HG03108 (cell line): ENCODE measurements at regions not wholly inside any gene's neighbourhood (a gene's known extent, or its start where the extent isn't known, plus 50 kb on each side); places are given as distances from the start of the nearest gene placed in this dataset.
"Not testable (repeated sequence)": the region's sequence is repeated elsewhere in the genome, so short reads cannot be mapped to it uniquely, and the experiment has no call there.

Source experiments
- ATAC-seq: cut with Tn5 transposase; IDR thresholded peaks from one replicate; pipeline ENCODE4 v1.9.1; 2021; ENCODE audit warnings: moderate library complexity; ENCODE audit not compliant: unreplicated experiment

GRCh38 chr6:168915855-168916254 lies 337.8 kb downstream of the THBS2 start:
- ATAC-seq, result no peak

GRCh38 chr6:168915242-168915641 lies 338.4 kb downstream of the THBS2 start:
- ATAC-seq, result no peak

- ATAC-seq, result no peak
These were observed 339.7 kb downstream of the THBS2 start for GRCh38 chr6:168913866-168914469.

DNA sequence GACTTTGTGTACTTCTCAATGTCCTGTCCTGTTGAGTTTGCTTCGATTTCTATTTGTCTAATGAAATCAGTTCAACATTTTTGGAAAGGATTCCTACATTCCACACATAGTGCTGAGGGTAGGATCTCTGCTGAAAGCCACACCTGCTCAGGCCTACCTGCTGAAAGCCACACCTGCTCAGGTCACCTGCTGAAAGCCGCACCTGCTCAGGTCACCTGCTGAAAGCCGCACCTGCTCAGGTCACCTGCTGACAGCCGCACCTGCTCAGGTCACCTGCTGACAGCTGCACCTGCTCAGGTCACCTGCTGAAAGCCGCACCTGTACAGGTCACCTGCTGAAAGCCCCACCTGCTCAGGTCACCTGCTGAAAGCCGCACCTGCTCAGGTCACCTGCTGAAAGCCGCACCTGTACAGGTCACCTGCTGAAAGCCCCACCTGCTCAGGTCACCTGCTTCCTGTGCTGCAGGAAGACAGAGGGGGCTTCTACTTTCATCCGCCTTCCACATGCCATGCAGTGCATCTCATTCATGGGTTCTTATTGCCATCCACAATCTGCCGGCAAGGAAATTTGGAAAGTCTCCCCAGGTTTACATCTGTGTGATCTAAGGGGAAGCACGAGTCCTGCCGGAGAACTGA lies 340.3 kb downstream of the THBS2 start:
- ATAC-seq, result not testable (repeated sequence)

DNA sequence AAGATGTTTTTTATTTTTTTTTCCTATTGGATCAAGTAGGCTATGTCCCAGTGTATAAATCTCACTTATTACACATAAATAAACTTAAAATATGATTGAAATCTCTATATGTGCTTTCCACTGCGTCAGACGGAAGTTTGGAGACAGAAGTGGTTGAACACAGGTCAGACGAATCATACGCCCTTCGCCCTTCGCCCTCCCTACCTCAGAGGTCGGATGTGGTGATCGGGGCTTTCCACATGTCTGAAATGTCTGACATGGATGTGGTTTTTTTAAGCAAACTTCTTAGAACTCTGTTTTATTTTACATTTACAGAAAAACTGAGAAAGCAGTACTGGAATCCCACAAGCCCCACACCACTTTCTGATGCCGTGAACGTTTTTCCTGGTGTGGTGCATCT lies 344.4 kb downstream of the THBS2 start:
- ATAC-seq, result no peak

- ATAC-seq, result no peak
These were observed 344.8 kb downstream of the THBS2 start for GRCh38 chr6:168908887-168909286.

- no peak for ATAC-seq
These were observed 345.5 kb downstream of the THBS2 start for GRCh38 chr6:168908166-168908565.

- no peak for ATAC-seq
These were observed 347.3 kb downstream of the THBS2 start for GRCh38 chr6:168906391-168906790.

- ATAC-seq, result no peak
These were observed 348.1 kb downstream of the THBS2 start for GRCh38 chr6:168905451-168906090.

- no peak for ATAC-seq
These were observed 349.9 kb downstream of the THBS2 start for GRCh38 chr6:168903613-168904345.

DNA sequence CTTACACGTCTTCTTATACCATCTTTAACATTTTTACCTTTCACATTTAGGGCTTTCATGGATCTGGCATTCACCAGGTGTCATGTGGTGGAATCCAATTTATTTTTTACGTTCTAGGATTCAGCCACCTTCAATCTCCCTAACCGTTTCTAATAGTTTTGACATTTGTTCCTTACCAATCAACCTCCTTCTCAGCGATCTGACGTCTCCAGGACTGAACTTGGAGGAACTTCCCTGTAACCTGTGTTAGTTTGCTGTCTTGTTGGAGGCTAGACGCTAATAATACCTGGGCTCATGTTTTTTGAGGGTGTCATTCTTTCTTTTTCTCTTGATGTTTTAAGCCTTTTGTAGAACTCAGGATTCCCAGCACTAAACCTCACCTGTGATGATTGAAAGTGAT lies 351.6 kb downstream of the THBS2 start:
- ATAC-seq, result no peak

GRCh38 chr6:168901076-168901475 lies 352.6 kb downstream of the THBS2 start:
- ATAC-seq, result no peak

DNA sequence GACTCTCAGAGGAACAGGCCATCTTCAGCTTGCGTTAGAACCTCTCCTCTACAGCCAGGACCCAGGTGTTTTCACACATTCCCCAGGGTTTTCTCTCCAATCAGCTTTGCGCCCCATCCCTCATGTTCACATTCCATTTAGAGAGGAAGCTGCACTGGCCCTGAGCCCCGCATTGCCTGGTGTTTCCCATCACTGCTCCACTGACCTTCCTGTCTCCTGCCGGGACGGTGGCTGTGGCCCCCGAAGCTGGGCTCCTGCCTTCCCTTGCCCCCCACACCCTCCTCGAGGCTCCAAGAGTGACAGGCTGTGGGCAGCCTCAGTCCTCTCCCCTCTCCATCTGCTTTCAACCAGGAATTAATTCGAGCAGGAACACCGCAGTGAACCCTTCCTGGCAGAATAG lies 357.3 kb downstream of the THBS2 start:
- no peak for ATAC-seq

DNA sequence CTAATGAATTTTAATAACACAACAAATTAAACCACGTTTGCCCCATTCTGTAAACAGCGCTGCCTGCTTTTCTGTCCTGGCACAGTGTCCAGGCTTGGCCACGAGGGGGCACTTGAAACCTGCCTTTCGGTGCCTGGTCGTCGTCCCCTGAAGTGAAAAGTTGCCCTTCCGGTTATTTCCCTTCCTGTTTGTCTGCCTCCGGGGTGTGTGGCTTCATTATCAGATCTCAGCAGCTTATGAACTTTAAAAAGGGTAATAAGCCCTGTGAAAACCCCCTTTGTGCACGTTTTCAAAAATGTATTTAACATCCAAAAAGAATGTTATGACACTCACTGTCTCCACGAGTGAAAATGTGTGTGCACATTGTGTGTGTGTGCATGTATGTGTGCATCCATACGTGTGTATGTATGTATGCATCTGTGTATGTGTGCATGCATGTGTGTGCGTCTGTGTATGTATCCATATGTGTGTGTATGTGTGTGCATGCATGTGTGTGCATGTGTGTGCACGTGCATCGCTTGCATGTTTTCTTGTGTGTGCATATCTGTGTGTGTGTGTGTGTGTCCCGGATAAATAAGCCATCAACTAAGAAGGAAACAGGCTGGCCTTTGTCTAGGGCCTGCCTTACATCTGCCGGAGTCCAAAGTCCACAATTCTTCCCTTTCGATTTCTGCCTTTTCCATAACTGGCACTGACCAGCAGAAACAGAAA lies 358.4 kb downstream of the THBS2 start:
- peak; percentile 94 for ATAC-seq

DNA sequence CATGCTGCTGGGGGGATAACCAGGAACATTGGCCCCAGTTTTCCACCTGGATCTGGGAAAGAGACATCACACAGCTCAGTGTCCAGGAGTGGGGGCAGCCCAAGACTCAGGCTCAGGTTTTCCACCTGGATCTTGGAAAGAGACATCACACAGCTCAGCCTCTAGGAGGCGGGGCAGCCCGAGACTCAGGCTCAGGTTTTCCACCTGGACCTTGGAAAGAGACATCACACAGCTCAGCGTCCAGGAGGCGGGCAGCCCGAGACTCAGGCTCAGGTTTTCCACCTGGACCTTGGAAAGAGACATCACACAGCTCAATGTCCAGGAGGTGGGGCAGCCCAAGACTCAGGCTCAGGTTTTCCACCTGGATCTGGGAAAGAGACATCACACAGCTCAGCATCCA lies 361.6 kb downstream of the THBS2 start:
- no peak for ATAC-seq

DNA sequence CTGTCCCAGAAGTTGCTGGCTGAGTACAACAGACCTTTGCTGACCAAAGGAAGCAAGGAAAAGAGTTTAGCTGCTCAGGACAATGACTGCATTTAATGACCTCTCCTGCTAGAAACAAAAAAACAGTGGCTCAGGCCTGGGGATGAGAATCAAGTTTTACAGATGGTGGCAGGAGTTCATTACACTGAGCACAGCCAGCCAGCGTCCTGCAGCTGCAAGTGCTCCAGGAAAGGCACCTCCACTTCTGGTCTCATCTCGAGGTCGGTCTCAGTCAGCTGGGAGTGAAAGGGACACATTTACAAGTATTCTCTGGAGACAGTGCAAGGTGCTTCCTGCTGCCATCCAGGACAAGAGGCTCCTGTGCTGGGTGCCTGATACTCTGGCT lies 362.7 kb downstream of the THBS2 start:
- ATAC-seq, result no peak

- no peak for ATAC-seq
These were observed 363.2 kb downstream of the THBS2 start for GRCh38 chr6:168890306-168890980.

DNA sequence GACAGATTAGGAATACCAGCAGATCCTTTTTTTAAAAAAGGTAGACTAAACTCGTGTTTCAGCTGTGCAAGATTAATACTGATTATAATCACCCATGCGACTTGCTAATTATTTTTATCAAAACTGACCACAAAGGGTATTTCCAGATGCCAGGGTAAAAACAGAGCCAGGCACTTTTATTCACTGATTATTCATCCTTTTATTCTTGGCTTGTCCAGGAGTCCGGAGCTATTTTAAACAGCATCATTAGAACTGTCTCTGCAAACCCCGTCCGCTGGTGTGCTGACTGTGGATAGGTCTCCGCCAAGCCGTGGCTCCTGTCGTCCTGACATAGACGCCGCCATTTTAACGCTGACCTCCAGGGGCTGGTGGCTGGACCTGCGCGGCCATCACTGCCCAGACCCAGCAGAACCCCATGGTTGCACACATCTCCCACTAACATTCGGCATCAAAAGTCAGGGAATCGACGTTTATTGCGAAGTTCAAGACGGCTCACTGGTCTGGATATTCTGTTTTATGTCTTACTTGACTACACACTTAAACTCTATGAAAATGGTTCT lies 364.8 kb downstream of the THBS2 start:
- ATAC-seq, result no peak

DNA sequence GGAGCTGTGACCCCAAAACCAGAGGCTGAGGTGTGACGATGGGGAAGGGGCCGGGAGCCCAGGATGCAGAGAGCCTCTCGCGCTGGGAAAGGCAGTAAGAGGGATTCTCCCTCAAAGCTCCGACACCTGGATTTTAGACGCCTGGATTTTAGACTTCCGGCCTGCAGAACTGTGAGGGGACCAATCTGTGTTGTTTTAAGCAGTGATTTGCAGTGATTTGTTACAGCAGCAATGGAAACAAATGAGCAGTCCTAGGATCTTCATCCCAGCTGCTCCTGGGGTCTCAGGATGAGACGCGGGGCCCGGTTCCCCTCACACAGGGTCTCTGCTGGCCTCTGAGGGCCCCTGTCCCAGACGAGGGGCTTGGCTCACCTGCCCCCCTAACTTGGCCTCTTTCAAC lies 365.5 kb downstream of the THBS2 start:
- no peak for ATAC-seq

DNA sequence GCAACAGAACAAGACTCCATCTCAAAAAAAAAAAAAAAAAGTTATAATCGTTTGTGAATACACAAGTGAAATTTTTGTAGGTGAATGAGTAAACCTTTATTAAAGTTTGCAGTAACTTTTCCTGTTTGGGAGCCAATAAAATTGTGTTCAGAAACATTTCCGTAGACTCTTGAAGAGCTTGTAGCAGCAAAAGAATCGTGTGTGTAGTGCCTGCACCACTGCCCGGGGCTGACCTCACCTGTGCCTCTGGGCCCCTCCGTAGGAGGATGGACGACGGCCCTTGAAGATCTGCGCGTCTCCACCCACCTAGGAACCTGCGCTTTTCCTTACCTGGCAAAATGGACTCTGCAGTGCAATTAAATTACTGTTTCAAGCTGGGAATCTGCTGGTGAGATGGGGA lies 366.0 kb downstream of the THBS2 start:
- ATAC-seq, result no peak
